ENCODE measurements at regions not wholly inside any gene's neighbourhood (a gene's known extent, or its start where the extent isn't known, plus 50 kb on each side); places are given as distances from the start of the nearest gene placed in this dataset.
"Not testable (repeated sequence)": the region's sequence is repeated elsewhere in the genome, so short reads cannot be mapped to it uniquely, and the experiment has no call there.

- DNase-seq (ENCODE audit: insufficient read length, low spot score) (no peak), FAIRE-seq (no peak)
- TF ChIP-seq CTCF (IDR thresholded peaks at IDR 0.05; ENCODE audit: insufficient read depth, missing control alignments) = peak; percentile 10
Observed at GRCh38 chr16:5756969-5757368, 659.4 kb upstream of the EEF2KMT start.

DNA sequence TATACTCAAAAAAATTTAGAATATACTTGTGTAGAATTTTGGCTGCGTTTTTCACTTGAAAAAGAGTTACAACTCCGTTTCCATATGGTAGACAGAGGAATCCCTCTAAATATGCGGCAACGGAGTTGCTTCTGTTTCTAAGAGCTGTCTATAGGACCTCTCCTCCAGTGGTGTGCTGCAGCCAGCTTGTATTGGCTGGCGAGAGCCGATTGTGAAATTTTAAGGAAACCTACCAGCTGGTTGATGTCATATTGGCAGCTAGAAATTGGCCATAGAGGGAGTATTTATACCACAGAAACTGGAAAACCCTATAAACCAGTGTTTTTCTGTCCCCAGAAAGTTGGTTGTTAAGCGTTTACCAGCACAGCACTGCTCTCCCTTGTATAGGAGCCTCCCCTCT, 655.8 kb upstream of the EEF2KMT start:
- TF ChIP-seq CTCF (IDR thresholded peaks at IDR 0.05; ENCODE audit: insufficient read depth, missing control alignments) = no peak
- FAIRE-seq = no peak

GRCh38 chr16:5751216-5751615, 653.6 kb upstream of the EEF2KMT start:
- FAIRE-seq (no peak), DNase-seq (ENCODE audit: insufficient read length, low spot score) (no peak)
- TF ChIP-seq CTCF (IDR thresholded peaks at IDR 0.05; ENCODE audit: insufficient read depth, missing control alignments) = no peak

More for the DNA sequence above, 655.8 kb upstream of the EEF2KMT start:
- no peak for DNase-seq (ENCODE audit: insufficient read length, low spot score)

DNA sequence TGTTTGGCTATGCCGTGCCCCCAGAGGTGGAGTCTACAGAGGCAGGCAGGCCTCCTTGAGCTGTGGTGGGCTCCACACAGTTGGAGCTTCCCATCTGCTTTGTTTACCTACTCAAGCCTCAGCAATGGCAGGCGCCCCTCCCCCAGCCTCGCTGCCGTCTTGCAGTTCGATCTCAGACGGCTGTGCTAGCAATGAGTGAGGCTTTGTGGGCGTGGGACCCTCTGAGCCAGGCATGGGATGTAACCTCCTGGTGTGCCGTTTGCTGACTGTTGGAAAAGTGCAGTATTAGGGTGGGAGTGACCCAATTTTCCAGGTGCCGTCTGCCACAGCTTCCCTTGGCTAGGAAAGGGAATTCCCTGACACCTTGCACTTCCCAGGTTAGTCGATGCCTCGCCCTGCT, 652.8 kb upstream of the EEF2KMT start:
- DNase-seq (ENCODE audit: insufficient read length, low spot score); FAIRE-seq: not testable (repeated sequence)

- no peak for TF ChIP-seq CTCF (IDR thresholded peaks at IDR 0.05; ENCODE audit: insufficient read depth, missing control alignments)
- FAIRE-seq (no peak), DNase-seq (ENCODE audit: insufficient read length, low spot score) (no peak)
Observed at GRCh38 chr16:5738586-5738985, 641.0 kb upstream of the EEF2KMT start.

DNA sequence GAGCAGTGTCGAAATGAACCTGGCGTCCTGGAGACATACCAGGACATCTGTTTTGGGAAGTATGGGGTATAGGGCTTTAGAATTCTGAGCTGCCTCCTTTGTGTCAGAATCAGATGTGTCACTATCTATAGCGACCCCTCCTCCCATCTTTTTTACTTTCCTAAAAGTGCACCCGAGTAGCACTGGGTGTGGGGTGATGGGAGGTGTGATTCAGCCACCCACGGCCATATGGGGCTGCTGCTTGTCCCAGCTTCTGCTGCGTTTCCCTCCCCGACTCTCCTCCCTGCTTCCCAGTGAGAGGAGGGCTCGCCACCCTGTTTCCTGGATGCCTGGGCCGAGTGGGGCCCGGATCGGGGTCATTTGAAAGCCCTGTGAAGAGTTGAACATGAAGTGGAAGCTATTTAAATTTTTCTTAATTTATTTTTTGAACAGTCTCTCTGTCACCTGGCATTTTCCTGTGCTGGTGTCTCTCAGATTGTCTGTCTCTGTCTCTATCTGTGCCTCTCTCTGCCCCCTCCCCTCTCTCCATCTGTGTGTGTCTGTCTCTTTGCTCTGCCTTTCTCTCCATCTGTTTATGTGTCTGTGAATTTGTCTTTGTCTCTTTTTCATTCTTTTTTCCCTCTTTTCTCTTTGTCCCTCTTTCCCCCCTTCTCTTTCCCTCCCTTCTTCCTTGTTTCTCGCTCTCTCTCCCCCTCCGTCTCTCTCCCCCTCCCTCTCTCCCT, 638.8 kb upstream of the EEF2KMT start:
- FAIRE-seq (no peak), DNase-seq (ENCODE audit: insufficient read length, low spot score) (no peak)
- TF ChIP-seq CTCF (IDR thresholded peaks at IDR 0.05; ENCODE audit: insufficient read depth, missing control alignments) = no peak

DNA sequence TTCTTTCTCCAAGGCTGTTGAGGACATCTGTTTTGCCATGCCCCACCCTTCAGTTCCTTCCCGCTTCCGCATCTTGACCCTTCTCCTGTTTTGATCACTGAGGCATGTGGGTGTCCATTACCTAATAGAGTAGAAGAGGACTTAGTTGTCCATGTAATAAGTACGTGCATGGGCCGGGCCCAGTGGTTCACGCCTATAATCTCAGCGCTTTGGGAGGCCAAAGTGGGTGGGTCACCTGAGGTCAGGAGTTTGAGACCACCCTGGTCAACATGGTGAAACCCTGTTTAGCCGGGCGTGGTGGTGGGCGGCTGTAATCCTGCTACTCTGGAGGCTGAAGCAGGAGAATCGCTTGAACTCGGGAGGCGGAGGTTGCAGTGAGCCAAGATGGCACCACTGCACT, 637.8 kb upstream of the EEF2KMT start:
- no peak for FAIRE-seq
- DNase-seq (ENCODE audit: insufficient read length, low spot score) = no peak
- TF ChIP-seq CTCF (IDR thresholded peaks at IDR 0.05; ENCODE audit: insufficient read depth, missing control alignments) = no peak

- TF ChIP-seq CTCF (IDR thresholded peaks at IDR 0.05; ENCODE audit: insufficient read depth, missing control alignments) = no peak
- no peak for DNase-seq (ENCODE audit: insufficient read length, low spot score)
- no peak for FAIRE-seq
Observed at GRCh38 chr16:5730783-5731182, 633.2 kb upstream of the EEF2KMT start.
